ENCODE measurements at regions not wholly inside any gene's neighbourhood (a gene's known extent, or its start where the extent isn't known, plus 50 kb on each side); places are given as distances from the start of the nearest gene placed in this dataset.

GRCh38 chr6:88232753-88233152 is 66.6 kb upstream of the CNR1 start:
- no peaks in the 10 kb centered on the region for H4K20me1 ChIP-seq (ENCODE audit: control insufficient read depth, extremely low read depth, insufficient read depth, low read length)
- dilution Hi-C loops (cut with MboI; ENCODE audit: extremely low pct_ligation_motif_present, low sequenced_read_pairs) = no loop called here
- no peaks in the 10 kb centered on the region for H3K36me3 ChIP-seq (ENCODE audit: control insufficient read depth in 2 of 2, extremely low read depth in 1 of 2, insufficient read depth in 2 of 2, low read length in 2 of 2)

DNA sequence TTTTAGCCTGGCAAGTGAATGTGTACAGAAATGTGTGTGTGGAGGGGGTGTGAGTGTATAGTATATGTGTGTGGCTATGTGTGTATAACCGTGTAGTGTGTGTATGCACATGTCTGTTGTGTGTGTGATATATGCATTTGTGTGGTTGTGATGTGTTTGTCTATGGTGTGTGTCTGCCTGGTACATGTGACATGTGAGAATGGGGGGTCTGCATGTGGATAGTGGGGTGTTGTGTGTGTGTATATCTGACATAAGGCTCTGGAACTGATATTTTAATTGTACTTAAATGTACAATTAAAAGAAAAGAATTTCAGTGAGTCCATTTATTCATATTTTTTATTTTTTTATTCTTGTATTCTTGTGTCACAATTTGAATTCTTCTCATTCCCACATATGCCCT is 57.2 kb upstream of the CNR1 start:
- Histone ChIP-seq H3K36me3 (ENCODE audit: control insufficient read depth in 2 of 2, extremely low read depth in 1 of 2, insufficient read depth in 2 of 2, low read length in 2 of 2) (no peaks in the 10 kb centered on the region), H3K9me3 (ENCODE audit: control insufficient read depth, low read depth, low read length) (no peaks in the 10 kb centered on the region), H3K27ac (ENCODE audit: control insufficient read depth, insufficient read depth, low read length) (no peak overlapping the region), H3K9me1 (ENCODE audit: control insufficient read depth, extremely low read depth, insufficient read depth, low read length) (no peaks in the 10 kb centered on the region), H3K27me3 (ENCODE audit: control insufficient read depth, extremely low read depth, insufficient read depth, low read length) (no peaks in the 10 kb centered on the region), H3K79me2 (ENCODE audit: control insufficient read depth, insufficient read depth, low read length) (no peaks in the 10 kb centered on the region), H4K20me1 (ENCODE audit: control insufficient read depth, extremely low read depth, insufficient read depth, low read length) (no peaks in the 10 kb centered on the region), H3K4me1 (ENCODE audit: control insufficient read depth, extremely low read depth, insufficient read depth, low read length) (no peaks in the 10 kb centered on the region), H2AFZ (ENCODE audit: control insufficient read depth, low read length) (no peak overlapping the region), H3K4me2 (ENCODE audit: control insufficient read depth, extremely low read depth, insufficient read depth, low read depth, low read length) (no peak overlapping the region), H3K9ac (ENCODE audit: control insufficient read depth, extremely low read depth, insufficient read depth, low read length) (no peak overlapping the region), H3K4me3 (ENCODE audit: control insufficient read depth in 2 of 3, extremely low read depth in 1 of 3, insufficient read depth in 2 of 3, low read depth in 1 of 3, low read length in 3 of 3) (no peak overlapping the region)
- dilution Hi-C loops (cut with MboI; ENCODE audit: extremely low pct_ligation_motif_present, low sequenced_read_pairs) = no loop called here
- FAIRE-seq (no peak), DNase-seq (ENCODE audit: low read depth, low spot score) (no peak)
- no peak for TF ChIP-seq EZH2 (IDR thresholded peaks at IDR 0.05; ENCODE audit: low read length)
- TF ChIP-seq, protein P1, sequence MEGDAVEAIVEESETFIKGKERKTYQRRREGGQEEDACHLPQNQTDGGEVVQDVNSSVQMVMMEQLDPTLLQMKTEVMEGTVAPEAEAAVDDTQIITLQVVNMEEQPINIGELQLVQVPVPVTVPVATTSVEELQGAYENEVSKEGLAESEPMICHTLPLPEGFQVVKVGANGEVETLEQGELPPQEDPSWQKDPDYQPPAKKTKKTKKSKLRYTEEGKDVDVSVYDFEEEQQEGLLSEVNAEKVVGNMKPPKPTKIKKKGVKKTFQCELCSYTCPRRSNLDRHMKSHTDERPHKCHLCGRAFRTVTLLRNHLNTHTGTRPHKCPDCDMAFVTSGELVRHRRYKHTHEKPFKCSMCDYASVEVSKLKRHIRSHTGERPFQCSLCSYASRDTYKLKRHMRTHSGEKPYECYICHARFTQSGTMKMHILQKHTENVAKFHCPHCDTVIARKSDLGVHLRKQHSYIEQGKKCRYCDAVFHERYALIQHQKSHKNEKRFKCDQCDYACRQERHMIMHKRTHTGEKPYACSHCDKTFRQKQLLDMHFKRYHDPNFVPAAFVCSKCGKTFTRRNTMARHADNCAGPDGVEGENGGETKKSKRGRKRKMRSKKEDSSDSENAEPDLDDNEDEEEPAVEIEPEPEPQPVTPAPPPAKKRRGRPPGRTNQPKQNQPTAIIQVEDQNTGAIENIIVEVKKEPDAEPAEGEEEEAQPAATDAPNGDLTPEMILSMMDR (optimal IDR thresholded peaks at IDR 0.05 in 1 of 3, IDR thresholded peaks at IDR 0.05 in 1 of 3, conservative IDR thresholded peaks at IDR 0.05 in 1 of 3; ENCODE audit: extremely low read depth in 1 of 3, insufficient read depth in 2 of 3, low read length in 3 of 3) = no peak

More at GRCh38 chr6:88232753-88233152, 66.6 kb upstream of the CNR1 start:
- H3K9me1 ChIP-seq (ENCODE audit: control insufficient read depth, extremely low read depth, insufficient read depth, low read length) = no peaks in the 10 kb centered on the region
- no peak overlapping the region for H3K4me2 ChIP-seq (ENCODE audit: control insufficient read depth, extremely low read depth, insufficient read depth, low read depth, low read length)
- FAIRE-seq = no peak
- TF ChIP-seq, protein P1 (optimal IDR thresholded peaks at IDR 0.05 in 1 of 3, IDR thresholded peaks at IDR 0.05 in 1 of 3, conservative IDR thresholded peaks at IDR 0.05 in 1 of 3; ENCODE audit: extremely low read depth in 1 of 3, insufficient read depth in 2 of 3, low read length in 3 of 3) = no peak
- no peak for TF ChIP-seq EZH2 (IDR thresholded peaks at IDR 0.05; ENCODE audit: low read length)
- no peak overlapping the region for H3K9ac ChIP-seq (ENCODE audit: control insufficient read depth, extremely low read depth, insufficient read depth, low read length)
- H3K4me3 ChIP-seq (ENCODE audit: control insufficient read depth in 2 of 3, extremely low read depth in 1 of 3, insufficient read depth in 2 of 3, low read depth in 1 of 3, low read length in 3 of 3) = no peak overlapping the region
- H3K9me3 ChIP-seq (ENCODE audit: control insufficient read depth, low read depth, low read length) = no peaks in the 10 kb centered on the region
- H2AFZ ChIP-seq (ENCODE audit: control insufficient read depth, low read length) = no peak overlapping the region
- no peak for DNase-seq (ENCODE audit: low read depth, low spot score)
- no peaks in the 10 kb centered on the region for H3K79me2 ChIP-seq (ENCODE audit: control insufficient read depth, insufficient read depth, low read length)
- no peaks in the 10 kb centered on the region for H3K4me1 ChIP-seq (ENCODE audit: control insufficient read depth, extremely low read depth, insufficient read depth, low read length)
- no peaks in the 10 kb centered on the region for H3K27me3 ChIP-seq (ENCODE audit: control insufficient read depth, extremely low read depth, insufficient read depth, low read length)
- no peak overlapping the region for H3K27ac ChIP-seq (ENCODE audit: control insufficient read depth, insufficient read depth, low read length)
